HepG2 (cell line): ENCODE measurements at regions not wholly inside any gene's neighbourhood (a gene's known extent, or its start where the extent isn't known, plus 50 kb on each side); places are given as distances from the start of the nearest gene placed in this dataset.

Source experiments
- ATAC-seq: fragments of 200-7000 bp; cut with Tn5 transposase; 3 replicates; pipeline ENCODE4 v1.9.1; 2020; ENCODE audit warnings: mild to moderate bottlenecking, moderate library complexity
- BruUV-seq: library from RNA; stranded (reverse); fragments of 400-500 nt; replicated peaks from 2 replicates; lab custom pipeline; 2021; lab: Mats Ljungman, UMichigan
- CTCF ChIA-PET: fragments of 300-600 bp; formaldehyde crosslinking; extraction: SDS; loops from one replicate; lab custom pipeline; 2021; ENCODE audit warnings: low total read pairs, inconsistent platforms, low intra/inter-chr PET ratio; lab: Yijun Ruan, JAX
- POLR2A ChIA-PET: fragments of 350-600 bp; sonication (Branson Sonifier 250); formaldehyde crosslinking; loops from one replicate; lab custom pipeline; 2020; ENCODE audit warnings: antibody characterized with exemption, inconsistent platforms; lab: Yijun Ruan, JAX
- DNase-seq: peaks from one replicate; pipeline ENCODE4 v3.0.0-alpha.2; 2015; ENCODE audit warnings: low spot score
- FAIRE-seq: peaks from 3 replicates; lab custom pipeline; 2011; peaks lifted over from hg19 to GRCh38; lab: Jason Lieb, UNC
- H2AFZ ChIP-seq: one replicate; pipeline ENCODE4 v1.6.1; 2011; ENCODE audit warnings: low read length, inconsistent platforms
- H3K27ac ChIP-seq: fragments of 300-600 bp; 3 replicates; pipeline ENCODE4 v1.8.0; 2011; ENCODE audit warnings: mixed run types, mild to moderate bottlenecking, mixed read lengths, low read length, inconsistent platforms; ENCODE audit not compliant: insufficient read depth; ENCODE audit errors: extremely low read length
- H3K27me3 ChIP-seq, 2 experiments: fragments of 200-600 bp in 1 of 2; 2 replicates in 1 of 2; 3 replicates in 1 of 2; pipeline versions ENCODE4 v1.6.0 to v1.8.0; 2011; ENCODE audit warnings: low read length in 2 of 2, mild to moderate bottlenecking in 2 of 2, moderate library complexity in 2 of 2, inconsistent platforms in 1 of 2; ENCODE audit not compliant: insufficient read depth in 2 of 2, control insufficient read depth in 1 of 2
- H3K36me3 ChIP-seq, 2 experiments: fragments of 200-600 bp in 1 of 2; replicated peaks in 1 of 2; 2 replicates in 1 of 2; 3 replicates in 1 of 2; pipeline versions ENCODE4 v1.5.1 to v1.8.0; 2011; ENCODE audit warnings: low read length in 2 of 2, inconsistent platforms in 1 of 2; ENCODE audit not compliant: insufficient read depth in 2 of 2, control insufficient read depth in 1 of 2
- H3K4me1 ChIP-seq: 2 replicates; pipeline ENCODE4 v1.5.1; 2012; ENCODE audit warnings: low read length, inconsistent platforms; ENCODE audit not compliant: insufficient read depth
- H3K4me2 ChIP-seq: 2 replicates; pipeline ENCODE4 v1.6.0; 2011; ENCODE audit warnings: low read depth, low read length, inconsistent platforms
- H3K4me3 ChIP-seq, 3 experiments: fragments of 200-600 bp in 1 of 3; sonication (generic), shearing (Covaris generic) in 1 of 3; replicated peaks in 1 of 3; 2 replicates each; pipeline ENCODE4 v1.5.1; 2011 to 2016; ENCODE audit warnings: low read length in 3 of 3, inconsistent platforms in 2 of 3, low read depth in 2 of 3, mild to moderate bottlenecking in 2 of 3, control low read depth in 1 of 3, mixed read lengths in 1 of 3; ENCODE audit not compliant: insufficient read depth in 1 of 3
- H3K79me2 ChIP-seq: one replicate; pipeline ENCODE4 v1.6.1; 2011; ENCODE audit warnings: low read length, inconsistent platforms; ENCODE audit not compliant: insufficient read depth
- H3K9ac ChIP-seq: 2 replicates; pipeline ENCODE4 v1.6.0; 2011; ENCODE audit warnings: mild to moderate bottlenecking, low read depth, low read length, inconsistent platforms; ENCODE audit not compliant: insufficient read depth
- H3K9me3 ChIP-seq: 2 replicates; pipeline ENCODE4 v1.5.1; 2012; ENCODE audit warnings: mild to moderate bottlenecking, low read length
- H4K20me1 ChIP-seq: 2 replicates; pipeline ENCODE4 v1.6.0; 2011; ENCODE audit warnings: inconsistent platforms, mild to moderate bottlenecking, low read length, moderate library complexity; ENCODE audit not compliant: insufficient read depth
- BHLHE40 ChIP-seq: IDR thresholded peaks from 2 replicates; pipeline ENCODE4 v1.6.1; 2011; ENCODE audit warnings: low read length, improper control_type of control experiment
- KLF15 ChIP-seq: sonication (generic); formaldehyde crosslinking; IDR thresholded peaks from 2 replicates; pipeline ENCODE4 v1.8.1; 2023; ENCODE audit warnings: borderline replicate concordance, mild to moderate bottlenecking, inconsistent platforms, missing genetic modification reagents, mixed read lengths
- MEIS1 ChIP-seq: sonication (generic); formaldehyde crosslinking; IDR thresholded peaks from 2 replicates; pipeline ENCODE4 v1.9.0; 2021; ENCODE audit warnings: mild to moderate bottlenecking, missing genetic modification reagents, moderate library complexity, borderline replicate concordance
- RARA ChIP-seq: IDR thresholded peaks from 2 replicates; pipeline ENCODE4 v1.6.1; 2016; ENCODE audit warnings: missing genetic modification reagents, missing compliant biosample characterization
- ZBTB2 ChIP-seq: sonication (generic); formaldehyde crosslinking; IDR thresholded peaks from 2 replicates; pipeline ENCODE4 v1.8.0; 2022; ENCODE audit warnings: low read depth, missing genetic modification reagents
- ZKSCAN8 ChIP-seq: IDR thresholded peaks from 2 replicates; pipeline ENCODE4 v1.6.1; 2016; ENCODE audit warnings: borderline replicate concordance, missing genetic modification reagents, missing compliant biosample characterization
- WGBS: methylation state at CpG from one replicate; pipeline ENCODE4 v1.1.6; 2017; ENCODE audit warnings: low lambda C conversion rate; 5-methylcytosine and 5-hydroxymethylcytosine counted together
- in situ Hi-C: cut with HindIII; loops from 2 replicates; pipeline ENCODE4 v1.10.0; 2017; ENCODE audit warnings: low pct_unique_long_range_greater_than_20kb; ENCODE audit not compliant: extremely low pct_ligation_motif_present
- intact Hi-C: fragments of 100-400 bp; cut with micrococcal nuclease; formaldehyde crosslinking; loops from one replicate; pipeline ENCODE4 v1.10.0; 2022; ENCODE audit not compliant: unreplicated experiment

- in situ Hi-C loops, result no loop called here
- Histone ChIP-seq H3K4me2 (no peak overlapping the region), H3K9ac (no peak overlapping the region), H3K79me2 (no peaks in the 10 kb centered on the region), H3K4me1 (peaks cover 18% of the 10 kb centered on the region), H3K9me3 (no peaks in the 10 kb centered on the region), H3K4me3 (no peak overlapping the region), H3K27ac (no peak overlapping the region), H2AFZ (no peak overlapping the region), H3K36me3 (no peaks in the 10 kb centered on the region), H4K20me1 (no peaks in the 10 kb centered on the region), H3K27me3 (peaks cover 10 to 44% of the 10 kb centered on the region in 2 experiments)
- 64% methylated on average over 7 of the region's 7 CpGs for WGBS
- no TSS peak for BruUV-seq
- ChIA-PET CTCF (no interaction called here), POLR2A (no interaction called here)
- TF ChIP-seq BHLHE40 (no peak), KLF15 (CRISPR knock-in tag) (no peak), ZKSCAN8 (no peak), RARA (no peak), ZBTB2 (CRISPR knock-in tag) (no peak), MEIS1 (CRISPR knock-in tag) (no peak)
- DNase-seq, result no peak
- FAIRE-seq, result no peak
- intact Hi-C loops, result no loop called here
- no peak for ATAC-seq
Observed at GRCh38 chr3:159761848-159762635, 226.6 kb upstream of the IL12A start.
